Aorta (tissue), 5 donors: ENCODE measurements at regions not wholly inside any gene's neighbourhood (a gene's known extent, or its start where the extent isn't known, plus 50 kb on each side); places are given as distances from the start of the nearest gene placed in this dataset.

Experiments used
- ATAC-seq: fragments of 200-7000 bp; cut with Tn5 transposase; one replicate; pipeline ENCODE4 v1.9.1; 2022; ENCODE audit warnings: moderate library complexity; ENCODE audit not compliant: low FRiP score
- DNase-seq, 2 donors: peaks; one replicate each; pipeline ENCODE4 v3.0.0-alpha.2; 2020
- H3K27ac ChIP-seq, 2 donors: one replicate each; pipeline ENCODE4 v1.5.1; 2013; ENCODE audit warnings: low read length in 2 of 2, mild to moderate bottlenecking in 2 of 2, moderate library complexity in 2 of 2, control low read depth in 1 of 2, inconsistent platforms in 1 of 2, low read depth in 1 of 2
- H3K27me3 ChIP-seq, 2 donors: one replicate each; pipeline ENCODE4 v1.6.1; 2013; ENCODE audit warnings: control low read depth in 1 of 2, low read length in 1 of 2, mild to moderate bottlenecking in 1 of 2, moderate library complexity in 1 of 2; ENCODE audit not compliant: insufficient read depth in 2 of 2, control insufficient read depth in 1 of 2
- H3K36me3 ChIP-seq, 2 donors: one replicate each; pipeline ENCODE4 v1.6.1; 2013; ENCODE audit warnings: control low read depth in 1 of 2, low read length in 1 of 2, mild to moderate bottlenecking in 1 of 2; ENCODE audit not compliant: insufficient read depth in 2 of 2, control insufficient read depth in 1 of 2
- H3K4me1 ChIP-seq, 2 donors: one replicate each; pipeline ENCODE4 v1.6.1; 2013; ENCODE audit warnings: low read length in 2 of 2, control low read depth in 1 of 2, mild to moderate bottlenecking in 1 of 2, moderate library complexity in 1 of 2; ENCODE audit not compliant: insufficient read depth in 2 of 2, control insufficient read depth in 1 of 2
- H3K4me3 ChIP-seq, 2 donors: one replicate each; pipeline ENCODE4 v1.5.1; 2013; ENCODE audit warnings: low read length in 2 of 2, control low read depth in 1 of 2, mild to moderate bottlenecking in 1 of 2
- H3K9me3 ChIP-seq: one replicate; pipeline ENCODE4 v1.6.1; 2013; ENCODE audit warnings: mild to moderate bottlenecking, low read length; ENCODE audit not compliant: control insufficient read depth
- WGBS, 2 donors: extraction: QIAGEN DNeasy Blood & Tissue Kit; methylation state at CpG; one replicate each; pipeline ENCODE4 v1.1.7; 2013; 5-methylcytosine and 5-hydroxymethylcytosine counted together
- intact Hi-C, 2 donors: fragments of 100-400 bp; cut with DNase I; formaldehyde crosslinking; loops; one replicate each; pipeline versions ENCODE4 v1.14.2 to v1.15.0; 2022
- donor health status: healthy with polysubstance abuse.
- donor health status: Bipolar disorder and iron deficiency.
- donor health status: DM: no; HTN: no; CAD: no.
- donor health status: DM: no; HTN: no; CAD: no.
- donor health status: DM: yes; HTN: yes; CAD: no.

DNA sequence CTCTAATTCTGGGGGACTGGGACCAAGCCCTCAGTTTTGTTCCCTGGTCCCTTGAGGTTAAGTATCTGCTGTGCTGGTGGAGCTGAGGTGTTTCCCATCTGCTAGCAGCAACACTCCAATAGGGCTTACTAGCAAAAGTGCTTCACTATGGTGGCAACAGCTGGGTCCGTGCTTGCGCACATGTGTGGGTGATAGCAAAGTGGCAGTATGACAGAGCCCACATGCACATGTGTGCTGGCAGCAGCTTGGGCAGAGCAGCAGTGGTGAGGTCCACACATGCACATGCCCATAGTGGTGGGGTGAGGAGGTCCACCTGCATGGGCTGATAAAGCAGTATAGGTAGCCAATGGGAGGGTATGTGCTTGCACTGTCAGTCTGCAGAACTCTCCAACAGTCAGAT is 1723.7 kb downstream of the SUCLG1 start:
- Histone ChIP-seq H3K36me3 (no peaks in the 10 kb centered on the region), H3K4me3 (no peak overlapping the region), H3K4me1 (no peaks in the 10 kb centered on the region), H3K27me3 (no peaks in the 10 kb centered on the region), H3K9me3 (no peaks in the 10 kb centered on the region), H3K27ac (no peak overlapping the region)
- DNase-seq, result no peak
- 95 to 98% methylated on average over 2 of the region's 2 CpGs for WGBS, 2 donors
- intact Hi-C loops, result no loop called here
- ATAC-seq, result no peak

DNA sequence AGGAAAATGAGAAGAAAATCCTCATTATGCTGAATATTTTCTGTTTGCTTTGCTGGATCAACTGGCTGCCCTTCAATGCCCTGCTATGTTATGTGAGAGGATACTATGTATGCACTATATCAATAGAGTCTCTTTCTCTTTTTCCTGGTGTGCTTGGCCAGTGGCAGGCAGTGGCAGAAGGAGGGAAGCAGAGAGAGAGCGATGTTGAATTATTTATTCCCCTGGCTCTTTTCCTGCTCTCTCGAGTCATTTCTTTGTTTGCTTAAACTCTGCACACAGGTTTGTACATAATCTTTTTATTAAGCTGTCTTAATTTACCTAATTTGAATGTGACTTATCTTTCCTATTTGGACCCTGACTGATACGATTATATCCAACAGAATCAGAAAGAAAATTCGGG is 1727.3 kb downstream of the SUCLG1 start:
- 45 to 55% methylated on average over 4 of the region's 4 CpGs for WGBS, 2 donors
- H3K4me1 ChIP-seq, result no peaks in the 10 kb centered on the region
- ATAC-seq, result no peak
- DNase-seq, result no peak
- no peak overlapping the region for H3K4me3 ChIP-seq
- no peaks in the 10 kb centered on the region for H3K36me3 ChIP-seq
- no peak overlapping the region for H3K27ac ChIP-seq
- intact Hi-C loops, result no loop called here
- H3K9me3 ChIP-seq, result no peaks in the 10 kb centered on the region
- H3K27me3 ChIP-seq, result no peaks in the 10 kb centered on the region

DNA sequence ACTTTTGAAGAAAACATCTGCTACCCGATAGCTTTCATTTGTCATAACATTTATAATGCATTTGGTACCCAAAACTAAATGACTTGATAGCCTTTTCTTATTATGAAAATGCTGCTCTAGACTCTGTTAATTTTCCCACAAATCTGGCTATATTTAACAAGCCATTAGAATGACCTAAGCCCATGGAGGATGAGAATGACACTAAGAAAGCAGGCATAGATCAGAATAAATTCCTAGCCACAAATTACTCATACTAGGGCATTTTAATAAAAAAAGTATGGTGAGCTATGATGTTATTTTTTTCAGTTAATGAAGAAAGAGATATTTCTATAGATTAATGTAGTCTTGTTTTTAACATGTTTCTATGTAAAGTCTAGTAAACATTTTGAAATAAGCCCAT is 1728.3 kb downstream of the SUCLG1 start:
- 94 to 98% methylated on average over 1 of the region's 1 CpG for WGBS, 2 donors
- DNase-seq (no peak), ATAC-seq (no peak)
- Histone ChIP-seq H3K27me3 (no peaks in the 10 kb centered on the region), H3K36me3 (no peaks in the 10 kb centered on the region), H3K9me3 (no peaks in the 10 kb centered on the region), H3K27ac (no peak overlapping the region), H3K4me1 (no peaks in the 10 kb centered on the region), H3K4me3 (no peak overlapping the region)
- intact Hi-C loops, result no loop called here

GRCh38 chr2:82728090-82728489 is 1731.0 kb downstream of the SUCLG1 start:
- no peaks in the 10 kb centered on the region for H3K27me3 ChIP-seq
- ATAC-seq, result no peak
- H3K27ac ChIP-seq, result no peak overlapping the region
- DNase-seq, result no peak
- no peaks in the 10 kb centered on the region for H3K9me3 ChIP-seq
- no peak overlapping the region for H3K4me3 ChIP-seq
- intact Hi-C loops, result no loop called here
- 88% methylated on average over 2 of the region's 2 CpGs for WGBS, 2 donors
- no peaks in the 10 kb centered on the region for H3K4me1 ChIP-seq
- no peaks in the 10 kb centered on the region for H3K36me3 ChIP-seq

GRCh38 chr2:82708681-82709080 is 1750.4 kb downstream of the SUCLG1 start:
- H3K27ac ChIP-seq, result no peak overlapping the region
- WGBS, 2 donors, result 47 to 57% methylated on average over 2 of the region's 2 CpGs
- H3K27me3 ChIP-seq, result no peaks in the 10 kb centered on the region
- ATAC-seq, result no peak
- no peak overlapping the region for H3K4me3 ChIP-seq
- H3K36me3 ChIP-seq, result no peaks in the 10 kb centered on the region
- H3K9me3 ChIP-seq, result no peaks in the 10 kb centered on the region
- DNase-seq, result no peak
- intact Hi-C loops, result no loop called here
- no peaks in the 10 kb centered on the region for H3K4me1 ChIP-seq

DNA sequence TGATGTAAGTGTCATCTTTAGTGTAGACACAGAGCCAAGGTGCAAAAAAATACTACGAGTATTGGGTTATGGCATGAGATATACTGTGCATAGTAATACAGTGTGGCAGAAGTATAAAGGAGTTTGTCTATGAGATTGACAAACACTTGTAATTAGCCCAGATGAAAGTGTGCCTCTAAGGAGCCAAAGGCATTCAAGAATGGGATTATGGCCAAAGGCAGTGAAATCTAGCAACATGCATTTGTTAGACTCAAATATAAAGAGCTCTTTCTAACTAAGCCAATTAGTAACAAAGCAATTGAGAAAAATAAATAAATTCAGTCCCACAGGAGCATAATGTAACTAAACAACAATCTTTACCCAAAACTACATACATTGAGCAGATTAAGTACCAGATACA is 1761.8 kb downstream of the SUCLG1 start:
- no peaks in the 10 kb centered on the region for H3K27me3 ChIP-seq
- ATAC-seq, result no peak
- intact Hi-C loops, result no loop called here
- WGBS, 2 donors, result 85 to 86% methylated on average over 1 of the region's 1 CpG
- H3K9me3 ChIP-seq, result peaks cover 2% of the 10 kb centered on the region
- no peaks in the 10 kb centered on the region for H3K4me1 ChIP-seq
- no peaks in the 10 kb centered on the region for H3K36me3 ChIP-seq
- H3K27ac ChIP-seq, result no peak overlapping the region
- no peak overlapping the region for H3K4me3 ChIP-seq
- no peak for DNase-seq

DNA sequence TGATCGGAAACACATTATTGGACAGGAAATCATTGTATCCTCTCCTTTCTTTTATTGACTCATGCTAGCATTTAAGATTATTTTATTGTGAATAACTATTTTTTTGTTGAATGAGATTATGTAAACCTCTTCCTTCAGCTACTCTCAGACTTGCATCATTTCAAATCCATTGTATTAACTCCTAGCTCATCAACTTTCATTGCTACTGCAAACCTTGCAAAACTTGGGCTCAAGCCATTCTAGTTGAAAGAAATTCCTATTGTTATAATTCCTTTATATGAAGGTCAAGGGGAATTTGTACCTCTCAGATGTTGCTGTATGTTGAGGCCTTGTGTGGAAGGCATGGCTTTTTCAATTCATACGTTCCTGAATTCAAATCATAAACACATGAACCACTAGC is 1764.6 kb downstream of the SUCLG1 start:
- 82 to 90% methylated on average over 2 of the region's 2 CpGs for WGBS, 2 donors
- no peaks in the 10 kb centered on the region for H3K27me3 ChIP-seq
- no peaks in the 10 kb centered on the region for H3K36me3 ChIP-seq
- H3K9me3 ChIP-seq, result no peaks in the 10 kb centered on the region
- ATAC-seq, result no peak
- intact Hi-C loops, result no loop called here
- no peaks in the 10 kb centered on the region for H3K4me1 ChIP-seq
- no peak for DNase-seq
- H3K4me3 ChIP-seq, result no peak overlapping the region
- no peak overlapping the region for H3K27ac ChIP-seq

- Histone ChIP-seq H3K4me1 (no peaks in the 10 kb centered on the region), H3K27ac (no peak overlapping the region), H3K27me3 (peaks cover 0 to 1% of the 10 kb centered on the region in 2 donors), H3K36me3 (no peaks in the 10 kb centered on the region), H3K4me3 (no peak overlapping the region), H3K9me3 (no peaks in the 10 kb centered on the region)
- intact Hi-C loops, result no loop called here
- ATAC-seq (no peak), DNase-seq (no peak)
- WGBS, 2 donors, result 36 to 40% methylated on average over 2 of the region's 2 CpGs
These were observed 1768.2 kb downstream of the SUCLG1 start for GRCh38 chr2:82690757-82691411.

GRCh38 chr2:82675186-82675585 is 1783.9 kb downstream of the SUCLG1 start:
- DNase-seq, result no peak
- Histone ChIP-seq H3K9me3 (no peaks in the 10 kb centered on the region), H3K4me3 (no peak overlapping the region), H3K27me3 (no peaks in the 10 kb centered on the region), H3K27ac (no peak overlapping the region), H3K4me1 (no peaks in the 10 kb centered on the region), H3K36me3 (no peaks in the 10 kb centered on the region)
- 49 to 51% methylated on average over 2 of the region's 2 CpGs for WGBS, 2 donors
- intact Hi-C loops, result no loop called here
- no peak for ATAC-seq
